GM18868 (cell line): ENCODE measurements at regions not wholly inside any gene's neighbourhood (a gene's known extent, or its start where the extent isn't known, plus 50 kb on each side); places are given as distances from the start of the nearest gene placed in this dataset.
"Not testable (repeated sequence)": the region's sequence is repeated elsewhere in the genome, so short reads cannot be mapped to it uniquely, and the experiment has no call there.

Experiments used
- ATAC-seq: cut with Tn5 transposase; IDR thresholded peaks from one replicate; pipeline ENCODE4 v1.9.1; 2021; ENCODE audit warnings: mild to moderate bottlenecking, moderate library complexity; ENCODE audit not compliant: unreplicated experiment

- no peak for ATAC-seq
These were observed 289.6 kb downstream of the RFPL4B start for GRCh38 chr6:112636650-112637262.

GRCh38 chr6:112639391-112639831, 292.3 kb downstream of the RFPL4B start:
- ATAC-seq: no peak

- ATAC-seq: no peak
These were observed 293.8 kb downstream of the RFPL4B start for GRCh38 chr6:112640891-112641290.

- ATAC-seq: no peak
These were observed 302.7 kb downstream of the RFPL4B start for GRCh38 chr6:112649853-112650252.

- no peak for ATAC-seq
These were observed 304.1 kb downstream of the RFPL4B start for GRCh38 chr6:112651239-112651638.

GRCh38 chr6:112659912-112660311, 312.8 kb downstream of the RFPL4B start:
- no peak for ATAC-seq

GRCh38 chr6:112660626-112661025, 313.5 kb downstream of the RFPL4B start:
- ATAC-seq: no peak

GRCh38 chr6:112663698-112664097, 316.6 kb downstream of the RFPL4B start:
- no peak for ATAC-seq

- no peak for ATAC-seq
These were observed 318.0 kb downstream of the RFPL4B start for GRCh38 chr6:112665114-112665513.

GRCh38 chr6:112665815-112666214, 318.7 kb downstream of the RFPL4B start:
- no peak for ATAC-seq

GRCh38 chr6:112667427-112667826, 320.3 kb downstream of the RFPL4B start:
- no peak for ATAC-seq

GRCh38 chr6:112680091-112680490, 333.0 kb downstream of the RFPL4B start:
- no peak for ATAC-seq

- no peak for ATAC-seq
These were observed 334.9 kb downstream of the RFPL4B start for GRCh38 chr6:112682071-112682470.

GRCh38 chr6:112683106-112683505, 336.0 kb downstream of the RFPL4B start:
- no peak for ATAC-seq

- no peak for ATAC-seq
These were observed 336.8 kb downstream of the RFPL4B start for GRCh38 chr6:112683926-112684325.

- not testable (repeated sequence) for ATAC-seq
These were observed 338.5 kb downstream of the RFPL4B start for GRCh38 chr6:112685521-112686220.

GRCh38 chr6:112688487-112689165, 341.5 kb downstream of the RFPL4B start:
- ATAC-seq: not testable (repeated sequence)

- not testable (repeated sequence) for ATAC-seq
These were observed 342.2 kb downstream of the RFPL4B start for GRCh38 chr6:112689183-112689858.

GRCh38 chr6:112690497-112691202, 343.5 kb downstream of the RFPL4B start:
- ATAC-seq: no peak

GRCh38 chr6:112691289-112691688, 344.2 kb downstream of the RFPL4B start:
- no peak for ATAC-seq

- ATAC-seq: no peak
These were observed 347.9 kb downstream of the RFPL4B start for GRCh38 chr6:112695001-112695400.
